SKM-1 (cell line): ENCODE measurements at regions not wholly inside any gene's neighbourhood (a gene's known extent, or its start where the extent isn't known, plus 50 kb on each side); places are given as distances from the start of the nearest gene placed in this dataset.

Source experiments
- DNase-seq: peaks from one replicate; lab custom pipeline; 2025; ENCODE audit not compliant: unreplicated experiment; lab: John Stamatoyannopoulos, UW

- DNase-seq: no peak
These were observed 98.3 kb downstream of the DUSP10 start for GRCh38 chr1:221643404-221644144.

- DNase-seq: no peak
These were observed 97.8 kb downstream of the DUSP10 start for GRCh38 chr1:221644145-221644448.

- no peak for DNase-seq
These were observed 97.1 kb downstream of the DUSP10 start for GRCh38 chr1:221644663-221645258.

GRCh38 chr1:221648201-221648600, 93.7 kb downstream of the DUSP10 start:
- DNase-seq: no peak
